IMR-90 (cell line): ENCODE measurements at regions not wholly inside any gene's neighbourhood (a gene's known extent, or its start where the extent isn't known, plus 50 kb on each side); places are given as distances from the start of the nearest gene placed in this dataset.

Experiments
- ATAC-seq: fragments of 200-7000 bp; cut with Tn5 transposase; 2 replicates; pipeline ENCODE4 v1.9.1; 2020; ENCODE audit warnings: low read depth, mild to moderate bottlenecking, moderate library complexity
- BruUV-seq: library from RNA; stranded (reverse); fragments of 400-500 nt; replicated peaks from 2 replicates; lab custom pipeline; 2021; lab: Mats Ljungman, UMichigan
- CTCF ChIA-PET: fragments of 300-600 bp; formaldehyde crosslinking; extraction: SDS; loops from one replicate; lab custom pipeline; 2021; ENCODE audit warnings: antibody characterized with exemption; lab: Yijun Ruan, JAX
- POLR2A ChIA-PET: fragments of 300-600 bp; sonication (Branson Sonifier 250); formaldehyde crosslinking; loops from one replicate; lab custom pipeline; 2022; ENCODE audit warnings: antibody characterized with exemption; ENCODE audit not compliant: unreplicated experiment; lab: Charles Lee
- DNase-seq: peaks from one replicate; pipeline ENCODE4 v3.0.0; 2013
- H2AFZ ChIP-seq: replicated peaks from 2 replicates; pipeline ENCODE3; 2013; ENCODE audit warnings: low read length, mild to moderate bottlenecking; ENCODE audit not compliant: poor library complexity
- H2AK5ac ChIP-seq: 2 replicates; pipeline ENCODE4 v1.6.1; 2013; ENCODE audit warnings: low read depth, low read length, inconsistent platforms
- H2AK9ac ChIP-seq: replicated peaks from 2 replicates; pipeline ENCODE3; 2013; ENCODE audit warnings: mild to moderate bottlenecking, low read depth, low read length, moderate library complexity; ENCODE audit not compliant: poor library complexity
- H2BK120ac ChIP-seq: 2 replicates; pipeline ENCODE4 v1.6.1; 2013; ENCODE audit warnings: low read depth, low read length, inconsistent platforms
- H2BK15ac ChIP-seq: 3 replicates; pipeline ENCODE4 v1.6.1; 2013; ENCODE audit warnings: low read depth, low read length, inconsistent platforms
- H2BK20ac ChIP-seq: 2 replicates; pipeline ENCODE4 v1.6.1; 2013; ENCODE audit warnings: low read depth, mild to moderate bottlenecking, inconsistent platforms, low read length, moderate library complexity
- H2BK5ac ChIP-seq: 2 replicates; pipeline ENCODE4 v1.6.1; 2013; ENCODE audit warnings: mild to moderate bottlenecking, low read depth, low read length, inconsistent platforms; ENCODE audit not compliant: poor library complexity, severe bottlenecking
- H3K14ac ChIP-seq: replicated peaks from 2 replicates; pipeline ENCODE4 v1.6.1; 2013; ENCODE audit warnings: low read depth, low read length, inconsistent platforms
- H3K18ac ChIP-seq: 2 replicates; pipeline ENCODE4 v1.6.1; 2013; ENCODE audit warnings: low read depth, low read length, control low read depth
- H3K23ac ChIP-seq: 2 replicates; pipeline ENCODE4 v1.6.1; 2013; ENCODE audit warnings: low read depth, low read length, inconsistent platforms
- H3K27ac ChIP-seq: 2 replicates; pipeline ENCODE4 v1.5.1; 2013; ENCODE audit warnings: mild to moderate bottlenecking, control low read depth, low read length; ENCODE audit not compliant: insufficient read depth
- H3K27me3 ChIP-seq: 2 replicates; pipeline ENCODE4 v1.6.1; 2013; ENCODE audit warnings: low read length; ENCODE audit not compliant: control insufficient read depth, insufficient read depth
- H3K36me3 ChIP-seq: 2 replicates; pipeline ENCODE4 v1.6.1; 2013; ENCODE audit warnings: low read length, mixed read lengths; ENCODE audit not compliant: control insufficient read depth, insufficient read depth
- H3K4ac ChIP-seq: 2 replicates; pipeline ENCODE4 v1.6.1; 2013; ENCODE audit warnings: low read depth, low read length, inconsistent platforms
- H3K4me1 ChIP-seq: 2 replicates; pipeline ENCODE4 v1.6.1; 2013; ENCODE audit warnings: low read length, mixed read lengths; ENCODE audit not compliant: control insufficient read depth, insufficient read depth
- H3K4me2 ChIP-seq: 2 replicates; pipeline ENCODE4 v1.6.1; 2013; ENCODE audit warnings: low read depth, mild to moderate bottlenecking, control low read depth, low read length, moderate library complexity
- H3K4me3 ChIP-seq: 2 replicates; pipeline ENCODE4 v1.5.1; 2013; ENCODE audit warnings: low read depth, mild to moderate bottlenecking, control low read depth, low read length, moderate library complexity; ENCODE audit not compliant: insufficient read depth
- H3K56ac ChIP-seq: 2 replicates; pipeline ENCODE4 v1.6.1; 2013; ENCODE audit warnings: low read length, inconsistent platforms; ENCODE audit not compliant: insufficient read depth; ENCODE audit errors: extremely low read depth
- H3K79me1 ChIP-seq, 2 experiments: 2 replicates each; pipeline ENCODE4 v1.6.1; 2013; ENCODE audit warnings: low read length in 2 of 2, inconsistent platforms in 1 of 2, low read depth in 1 of 2
- H3K9ac ChIP-seq: 2 replicates; pipeline ENCODE4 v1.6.1; 2013; ENCODE audit warnings: low read depth, low read length, control low read depth
- H3K9me1 ChIP-seq: 2 replicates; pipeline ENCODE4 v1.6.1; 2013; ENCODE audit warnings: low read length, inconsistent platforms; ENCODE audit not compliant: insufficient read depth
- H3K9me3 ChIP-seq: 2 replicates; pipeline ENCODE4 v1.6.1; 2013; ENCODE audit warnings: low read length; ENCODE audit not compliant: control insufficient read depth, insufficient read depth
- H4K20me1 ChIP-seq: 2 replicates; pipeline ENCODE4 v1.6.1; 2013; ENCODE audit warnings: low read length, inconsistent platforms; ENCODE audit not compliant: insufficient read depth
- H4K5ac ChIP-seq: 2 replicates; pipeline ENCODE4 v1.6.1; 2013; ENCODE audit warnings: mild to moderate bottlenecking, low read depth, low read length, control low read depth
- H4K8ac ChIP-seq, 2 experiments: 2 replicates each; pipeline ENCODE4 v1.6.1; 2013; ENCODE audit warnings: low read depth in 2 of 2, low read length in 2 of 2, control low read depth in 1 of 2, inconsistent platforms in 1 of 2
- H4K91ac ChIP-seq: 2 replicates; pipeline ENCODE4 v1.6.1; 2013; ENCODE audit warnings: low read depth, low read length, inconsistent platforms; ENCODE audit not compliant: insufficient read depth
- BHLHE40 ChIP-seq: fragments of 150-350 bp; IDR thresholded peaks from 2 replicates; pipeline ENCODE4 v1.6.1; 2016; ENCODE audit warnings: mild to moderate bottlenecking, low read depth, low read length
- CEBPB ChIP-seq: IDR thresholded peaks from 2 replicates; pipeline ENCODE4 v1.6.1; 2012; ENCODE audit warnings: low read depth, low read length, improper control_type of control experiment
- CHD1 ChIP-seq: IDR thresholded peaks from 2 replicates; pipeline ENCODE4 v1.6.1; 2012; ENCODE audit warnings: low read depth, low read length, improper control_type of control experiment
- CTCF ChIP-seq: conservative IDR thresholded peaks from 2 replicates; pipeline ENCODE4 v1.5.1; 2012; ENCODE audit warnings: mild to moderate bottlenecking, low read depth, low read length, improper control_type of control experiment
- ELK1 ChIP-seq: fragments of 150-350 bp; IDR thresholded peaks from 2 replicates; pipeline ENCODE4 v1.6.1; 2016; ENCODE audit warnings: low read depth, mild to moderate bottlenecking, low read length, moderate library complexity, borderline replicate concordance
- FOS ChIP-seq: fragments of 150-350 bp; IDR thresholded peaks from 2 replicates; pipeline ENCODE4 v1.6.1; 2016; ENCODE audit warnings: low read depth, low read length
- MAFK ChIP-seq: IDR thresholded peaks from 2 replicates; pipeline ENCODE4 v1.6.1; 2012; ENCODE audit warnings: low read depth, low read length, improper control_type of control experiment
- MAZ ChIP-seq: IDR thresholded peaks from 2 replicates; pipeline ENCODE4 v1.6.1; 2012; ENCODE audit warnings: low read depth, mild to moderate bottlenecking, low read length, improper control_type of control experiment, moderate library complexity, borderline replicate concordance
- MXI1 ChIP-seq: IDR thresholded peaks from 2 replicates; pipeline ENCODE4 v1.6.1; 2012; ENCODE audit warnings: low read depth, mild to moderate bottlenecking, low read length, moderate library complexity, borderline replicate concordance
- NFE2L2 ChIP-seq: fragments of 150-350 bp; IDR thresholded peaks from 2 replicates; pipeline ENCODE4 v1.6.1; 2016; ENCODE audit warnings: low read depth, mild to moderate bottlenecking, low read length
- POLR2A ChIP-seq: IDR thresholded peaks from 2 replicates; pipeline ENCODE4 v1.6.1; 2012; ENCODE audit warnings: mild to moderate bottlenecking, low read depth, low read length
- RAD21 ChIP-seq: IDR thresholded peaks from 2 replicates; pipeline ENCODE4 v1.6.1; 2012; ENCODE audit warnings: low read length, improper control_type of control experiment
- RCOR1 ChIP-seq: IDR thresholded peaks from 2 replicates; pipeline ENCODE4 v1.6.1; 2012; ENCODE audit warnings: mild to moderate bottlenecking, low read length, improper control_type of control experiment; ENCODE audit not compliant: insufficient replicate concordance
- RFX5 ChIP-seq: IDR thresholded peaks from 2 replicates; pipeline ENCODE4 v1.8.0; 2012; ENCODE audit warnings: low read depth, mild to moderate bottlenecking, low read length, moderate library complexity
- SMC3 ChIP-seq: fragments of 150-350 bp; IDR thresholded peaks from 2 replicates; pipeline ENCODE4 v1.6.1; 2016; ENCODE audit warnings: low read depth, mild to moderate bottlenecking, antibody characterized with exemption, low read length, moderate library complexity
- USF2 ChIP-seq: fragments of 150-350 bp; IDR thresholded peaks from 2 replicates; pipeline ENCODE4 v1.6.1; 2017; ENCODE audit warnings: mild to moderate bottlenecking, antibody characterized with exemption, low read length, low read depth
- WGBS, 2 experiments: methylation state at CpG; one replicate each; pipeline versions ENCODE4 v1.1.5 to v1.1.7; 2013; ENCODE audit warnings: missing lambda C conversion rate in 2 of 2; ENCODE audit not compliant: insufficient read length in 1 of 2; ENCODE audit errors: extremely low coverage in 2 of 2; 5-methylcytosine and 5-hydroxymethylcytosine counted together
- dilution Hi-C: fragments of 300-500 bp; cut with HindIII; formaldehyde crosslinking; loops from one replicate; pipeline ENCODE4 v1.14.3; 2018; ENCODE audit warnings: low sequenced_read_pairs; ENCODE audit not compliant: unreplicated experiment
- in situ Hi-C: fragments of 300-500 bp; cut with MboI; formaldehyde crosslinking; loops from 3 replicates; pipeline ENCODE4 v1.14.3; 2019; ENCODE audit warnings: low sequenced_read_pairs, inconsistent platforms, mixed read lengths
- intact Hi-C: fragments of 100-400 bp; cut with micrococcal nuclease; formaldehyde crosslinking; loops from 2 replicates; pipeline ENCODE4 v1.10.0; 2022

GRCh38 chr7:37598824-37599223 lies 84.7 kb upstream of the GPR141 start:
- Histone ChIP-seq H3K56ac (no peak overlapping the region), H3K14ac (no peak overlapping the region), H2AK9ac (no peak overlapping the region), H3K4me3 (no peak overlapping the region), H3K27me3 (no peaks in the 10 kb centered on the region), H4K8ac (no peak overlapping the region), H2AFZ (no peak overlapping the region), H4K91ac (no peak overlapping the region), H4K20me1 (no peaks in the 10 kb centered on the region), H3K27ac (no peak overlapping the region), H2BK5ac (no peak overlapping the region), H3K79me1 (no peaks in the 10 kb centered on the region), H3K23ac (no peak overlapping the region), H2AK5ac (no peak overlapping the region), H3K9me3 (peaks cover 18% of the 10 kb centered on the region), H2BK15ac (no peak overlapping the region), H2BK120ac (no peak overlapping the region), H3K4me2 (no peak overlapping the region), H3K18ac (no peak overlapping the region), H3K9ac (no peak overlapping the region), H4K5ac (no peak overlapping the region), H2BK20ac (no peak overlapping the region), H3K9me1 (no peaks in the 10 kb centered on the region), H3K36me3 (no peaks in the 10 kb centered on the region), H3K4me1 (no peaks in the 10 kb centered on the region), H3K4ac (no peak overlapping the region)
- CTCF ChIA-PET, result interaction anchor here (0.7 kb wide), 1 partner anchor 104 kb away, joined by 3 read pairs; no protein-coding TSS in a partner anchor
- DNase-seq, result no peak
- POLR2A ChIA-PET, result no interaction called here
- WGBS, 2 experiments, result no CpG with 5 or more reads among the region's 2 CpGs
- BruUV-seq, result no TSS peak
- in situ Hi-C loops (no loop called here), intact Hi-C loops (no loop called here), dilution Hi-C loops (no loop called here)
- no peak for ATAC-seq
- no peak for TF ChIP-seq MAZ
- TF ChIP-seq CEBPB, result no peak
- TF ChIP-seq MXI1, result no peak
- no peak for TF ChIP-seq SMC3
- no peak for TF ChIP-seq MAFK
- TF ChIP-seq RCOR1, result no peak
- TF ChIP-seq RAD21, result no peak
- no peak for TF ChIP-seq USF2
- TF ChIP-seq CTCF, result no peak
- no peak for TF ChIP-seq ELK1
- TF ChIP-seq RFX5, result no peak
- no peak for TF ChIP-seq CHD1
- TF ChIP-seq POLR2A, result no peak
- TF ChIP-seq NFE2L2, result no peak
- no peak for TF ChIP-seq FOS
- TF ChIP-seq BHLHE40, result no peak
